GM12873 (cell line): ENCODE measurements at regions not wholly inside any gene's neighbourhood (a gene's known extent, or its start where the extent isn't known, plus 50 kb on each side); places are given as distances from the start of the nearest gene placed in this dataset.

Experiments
- TF ChIP-seq, protein P1 (sequence below): IDR thresholded peaks from 2 replicates; pipeline ENCODE4 v1.5.1; 2012; ENCODE audit warnings: low read depth, mild to moderate bottlenecking, moderate library complexity, low read length, control low read depth; ENCODE audit not compliant: insufficient read depth; ENCODE audit errors: missing control alignments

DNA sequence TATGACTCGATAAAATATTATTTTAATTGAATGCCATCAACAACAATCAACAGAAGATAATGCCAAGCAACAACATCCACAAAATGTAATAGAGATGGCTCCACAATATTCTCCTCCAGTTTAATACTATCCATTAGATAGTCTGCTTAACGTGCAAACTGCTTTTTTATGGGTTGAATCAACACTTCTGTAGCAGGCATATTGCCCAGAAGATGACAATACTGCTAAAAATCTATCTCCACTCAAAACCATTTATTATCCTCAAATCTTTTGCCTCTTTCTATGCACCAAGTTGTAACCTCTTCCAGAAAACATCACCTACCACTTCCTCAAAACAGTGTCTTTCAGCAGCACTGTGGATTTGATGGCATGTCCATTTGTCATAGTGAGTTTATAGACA lies 295.7 kb upstream of the LMCD1 start:
- TF ChIP-seq, protein P1, sequence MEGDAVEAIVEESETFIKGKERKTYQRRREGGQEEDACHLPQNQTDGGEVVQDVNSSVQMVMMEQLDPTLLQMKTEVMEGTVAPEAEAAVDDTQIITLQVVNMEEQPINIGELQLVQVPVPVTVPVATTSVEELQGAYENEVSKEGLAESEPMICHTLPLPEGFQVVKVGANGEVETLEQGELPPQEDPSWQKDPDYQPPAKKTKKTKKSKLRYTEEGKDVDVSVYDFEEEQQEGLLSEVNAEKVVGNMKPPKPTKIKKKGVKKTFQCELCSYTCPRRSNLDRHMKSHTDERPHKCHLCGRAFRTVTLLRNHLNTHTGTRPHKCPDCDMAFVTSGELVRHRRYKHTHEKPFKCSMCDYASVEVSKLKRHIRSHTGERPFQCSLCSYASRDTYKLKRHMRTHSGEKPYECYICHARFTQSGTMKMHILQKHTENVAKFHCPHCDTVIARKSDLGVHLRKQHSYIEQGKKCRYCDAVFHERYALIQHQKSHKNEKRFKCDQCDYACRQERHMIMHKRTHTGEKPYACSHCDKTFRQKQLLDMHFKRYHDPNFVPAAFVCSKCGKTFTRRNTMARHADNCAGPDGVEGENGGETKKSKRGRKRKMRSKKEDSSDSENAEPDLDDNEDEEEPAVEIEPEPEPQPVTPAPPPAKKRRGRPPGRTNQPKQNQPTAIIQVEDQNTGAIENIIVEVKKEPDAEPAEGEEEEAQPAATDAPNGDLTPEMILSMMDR, result no peak

DNA sequence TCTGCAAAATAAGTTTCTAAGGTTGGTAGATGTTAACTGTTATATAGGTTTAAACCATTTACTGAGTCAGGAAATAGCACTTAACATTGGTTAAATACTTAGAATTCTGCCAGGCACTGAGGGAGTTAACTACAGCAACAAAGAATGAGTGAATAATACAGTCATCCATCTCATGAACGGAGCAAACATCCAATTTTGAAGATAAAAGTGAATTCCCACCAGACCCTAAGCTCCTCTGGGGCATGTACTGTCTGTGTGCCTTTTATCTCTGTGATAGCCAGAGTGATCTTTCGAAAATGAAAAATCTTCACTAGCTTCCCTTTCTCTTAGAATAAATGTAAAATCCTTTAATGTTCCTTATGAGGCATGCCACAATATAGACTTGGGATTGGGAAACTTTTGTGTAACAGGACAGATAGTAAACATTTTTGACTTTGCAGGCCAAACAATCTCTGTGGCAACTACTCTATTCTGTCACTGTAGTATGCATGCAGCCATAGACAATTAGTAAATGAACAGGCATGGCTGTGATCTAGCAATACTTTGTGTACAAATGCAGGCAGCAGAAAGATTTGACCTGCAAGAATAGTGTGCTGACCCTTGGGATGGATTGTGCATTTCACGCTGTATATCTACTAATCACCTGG lies 294.5 kb upstream of the LMCD1 start:
- TF ChIP-seq, protein P1, result no peak

DNA sequence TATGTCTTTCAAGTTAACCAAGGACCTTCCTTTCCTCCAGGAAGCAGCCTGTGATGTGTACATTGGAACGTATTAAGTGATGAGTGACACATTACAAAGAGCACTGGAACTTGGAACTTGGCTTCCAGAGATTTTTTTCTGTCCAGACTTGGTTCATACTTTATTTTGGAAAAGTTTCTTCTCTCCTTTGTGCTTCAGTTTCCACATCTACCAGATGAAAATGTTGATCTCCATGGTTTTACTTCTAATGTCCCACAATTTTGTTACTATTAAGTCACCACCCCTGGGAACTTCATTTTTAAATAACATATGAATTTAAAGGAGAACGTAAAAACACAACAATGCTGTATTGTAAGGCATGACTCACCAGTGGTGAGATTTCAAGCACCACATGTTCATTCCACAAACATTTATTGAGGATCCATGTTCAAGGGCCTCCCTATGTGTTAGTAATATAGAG lies 290.7 kb upstream of the LMCD1 start:
- TF ChIP-seq, protein P1, result no peak

DNA sequence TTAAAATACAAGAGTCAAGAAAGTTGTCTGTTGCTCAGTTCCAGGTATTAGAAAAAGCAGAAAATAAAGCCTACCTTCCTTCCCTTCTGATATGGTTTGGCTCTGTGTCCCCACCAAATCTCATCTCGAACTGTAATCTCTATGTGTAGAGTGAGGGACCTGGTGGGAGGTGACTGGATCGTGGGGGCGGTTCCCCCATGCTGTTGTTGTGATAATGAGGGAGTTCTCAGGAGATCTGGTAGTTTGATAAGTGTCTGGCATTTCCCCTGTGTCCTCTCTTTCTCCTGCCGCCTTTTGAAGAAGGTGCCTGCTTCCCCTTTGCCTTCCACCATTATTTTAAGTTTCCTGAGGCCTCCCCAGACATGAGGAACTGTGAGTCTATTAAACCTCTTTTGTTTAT lies 288.8 kb upstream of the LMCD1 start:
- TF ChIP-seq, protein P1, result no peak

DNA sequence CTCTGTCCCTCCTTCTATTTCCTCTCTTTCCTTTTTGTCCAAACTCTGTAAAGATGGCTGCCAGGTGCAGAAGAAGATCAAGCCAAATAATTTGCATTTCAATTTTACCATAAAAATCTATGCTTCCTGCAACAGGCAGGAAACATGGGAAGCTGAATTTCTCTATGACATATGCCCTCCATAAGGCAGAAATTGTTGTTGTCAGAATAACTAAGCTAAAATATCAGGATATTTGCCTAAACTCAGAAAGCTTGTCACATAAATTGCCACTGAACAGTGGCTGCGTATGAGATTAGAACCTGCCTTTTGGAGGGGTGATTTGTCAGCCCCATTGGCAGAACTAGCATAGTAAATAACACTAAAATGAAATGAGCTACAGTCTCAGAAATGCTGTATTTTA lies 288.3 kb upstream of the LMCD1 start:
- TF ChIP-seq, protein P1, result no peak

DNA sequence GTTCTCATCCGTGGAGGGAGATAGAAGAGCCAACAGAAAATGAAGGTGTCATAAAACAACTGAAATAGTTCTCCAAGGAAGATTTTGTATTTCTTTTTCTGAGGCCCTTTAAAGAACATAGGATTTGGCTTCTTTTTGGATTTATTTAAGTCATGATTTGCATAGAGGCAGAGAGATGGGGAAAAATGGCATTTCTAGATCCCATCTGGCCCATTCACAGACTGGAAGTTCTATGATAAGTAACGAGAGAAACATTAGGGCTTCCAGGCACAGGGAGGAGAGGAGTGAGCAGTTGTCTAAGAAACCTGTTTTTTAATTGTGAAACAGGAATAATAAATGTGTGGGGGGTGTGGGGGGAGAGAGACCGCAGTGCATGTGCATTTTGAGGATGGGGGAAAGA lies 285.8 kb upstream of the LMCD1 start:
- TF ChIP-seq, protein P1, result no peak

DNA sequence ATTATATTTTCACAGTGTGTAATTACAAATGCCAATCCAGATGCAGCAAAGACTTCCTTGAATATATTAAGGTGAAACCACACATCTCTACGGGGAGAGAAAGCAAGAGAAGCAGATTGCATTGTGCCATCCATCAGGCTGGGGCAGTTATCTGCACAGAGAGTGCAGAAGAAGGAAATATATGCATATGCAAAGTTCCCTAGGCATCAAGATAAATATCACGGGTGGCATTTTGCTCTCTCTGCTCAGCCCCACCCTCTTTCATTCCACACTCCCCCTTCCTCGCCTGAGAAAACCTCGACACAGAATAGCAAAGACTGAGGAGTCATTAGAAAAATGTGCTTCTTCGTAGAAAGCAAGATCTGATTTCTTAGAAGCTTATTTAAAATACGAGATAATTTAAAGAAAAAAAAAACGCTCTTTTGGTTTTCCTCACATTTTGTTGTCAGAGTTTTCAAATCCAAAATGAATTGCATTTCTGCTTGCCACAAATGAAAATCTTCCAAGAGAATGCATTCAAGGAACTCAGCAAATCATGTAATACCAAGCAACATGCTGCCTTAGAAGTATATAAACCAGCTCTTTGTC lies 283.2 kb upstream of the LMCD1 start:
- TF ChIP-seq, protein P1, result no peak
